GM10266 (cell line): ENCODE measurements at regions not wholly inside any gene's neighbourhood (a gene's known extent, or its start where the extent isn't known, plus 50 kb on each side); places are given as distances from the start of the nearest gene placed in this dataset.

Experiments
- DNase-seq: peaks from one replicate; pipeline ENCODE4 v3.0.0; 2012; ENCODE audit errors: extremely low spot score
- CTCF ChIP-seq: IDR thresholded peaks from 2 replicates; pipeline ENCODE4 v1.5.1; 2012; ENCODE audit warnings: mild to moderate bottlenecking, low read depth; ENCODE audit not compliant: control insufficient read depth, insufficient read depth; ENCODE audit errors: missing control alignments

- no peak for DNase-seq
- TF ChIP-seq CTCF = no peak
Observed at GRCh38 chr21:28704746-28705145, 287.9 kb downstream of the LTN1 start.

GRCh38 chr21:28703861-28704260 is 288.8 kb downstream of the LTN1 start:
- DNase-seq = no peak
- no peak for TF ChIP-seq CTCF

GRCh38 chr21:28699596-28700259 is 292.9 kb downstream of the LTN1 start:
- TF ChIP-seq CTCF = no peak
- no peak for DNase-seq

GRCh38 chr21:28699186-28699585 is 293.5 kb downstream of the LTN1 start:
- no peak for TF ChIP-seq CTCF
- no peak for DNase-seq

GRCh38 chr21:28696844-28697410 is 295.8 kb downstream of the LTN1 start:
- no peak for DNase-seq
- TF ChIP-seq CTCF = no peak

GRCh38 chr21:28693476-28693875 is 299.2 kb downstream of the LTN1 start:
- DNase-seq = no peak
- TF ChIP-seq CTCF = no peak

- TF ChIP-seq CTCF = no peak
- DNase-seq = no peak
Observed at GRCh38 chr21:28690196-28690595, 302.5 kb downstream of the LTN1 start.
